Brain microvascular endothelial cell (primary cell): ENCODE measurements at regions not wholly inside any gene's neighbourhood (a gene's known extent, or its start where the extent isn't known, plus 50 kb on each side); places are given as distances from the start of the nearest gene placed in this dataset.

Experiments
- DNase-seq: peaks from one replicate; pipeline ENCODE4 v3.0.0-alpha.2; 2020
- H3K27ac ChIP-seq: fragments of 250-450 bp; sonication (Bioruptor Pico); 2 replicates; pipeline ENCODE4 v1.5.1; 2020; ENCODE audit warnings: mild to moderate bottlenecking, moderate library complexity
- H3K27me3 ChIP-seq: fragments of 250-450 bp; sonication (Bioruptor Pico); replicated peaks from 2 replicates; pipeline ENCODE4 v1.5.1; 2020; ENCODE audit warnings: mild to moderate bottlenecking
- H3K36me3 ChIP-seq: fragments of 250-450 bp; sonication (Bioruptor Pico); replicated peaks from 2 replicates; pipeline ENCODE4 v1.5.1; 2020; ENCODE audit warnings: mild to moderate bottlenecking
- H3K4me3 ChIP-seq: 2 replicates; pipeline ENCODE4 v1.5.1; 2011; ENCODE audit warnings: low read depth, mild to moderate bottlenecking, control low read depth, low read length, moderate library complexity
- in situ Hi-C: cut with HindIII; loops from 2 replicates; pipeline ENCODE4 v1.10.0; 2017; ENCODE audit warnings: low sequenced_read_pairs, low pct_ligation_motif_present
- TF ChIP-seq, protein P1 (sequence below): IDR thresholded peaks from 2 replicates; pipeline ENCODE4 v1.5.1; 2011; ENCODE audit warnings: low read depth, mild to moderate bottlenecking, moderate library complexity, low read length, control low read depth, inconsistent platforms; ENCODE audit errors: missing control alignments

DNA sequence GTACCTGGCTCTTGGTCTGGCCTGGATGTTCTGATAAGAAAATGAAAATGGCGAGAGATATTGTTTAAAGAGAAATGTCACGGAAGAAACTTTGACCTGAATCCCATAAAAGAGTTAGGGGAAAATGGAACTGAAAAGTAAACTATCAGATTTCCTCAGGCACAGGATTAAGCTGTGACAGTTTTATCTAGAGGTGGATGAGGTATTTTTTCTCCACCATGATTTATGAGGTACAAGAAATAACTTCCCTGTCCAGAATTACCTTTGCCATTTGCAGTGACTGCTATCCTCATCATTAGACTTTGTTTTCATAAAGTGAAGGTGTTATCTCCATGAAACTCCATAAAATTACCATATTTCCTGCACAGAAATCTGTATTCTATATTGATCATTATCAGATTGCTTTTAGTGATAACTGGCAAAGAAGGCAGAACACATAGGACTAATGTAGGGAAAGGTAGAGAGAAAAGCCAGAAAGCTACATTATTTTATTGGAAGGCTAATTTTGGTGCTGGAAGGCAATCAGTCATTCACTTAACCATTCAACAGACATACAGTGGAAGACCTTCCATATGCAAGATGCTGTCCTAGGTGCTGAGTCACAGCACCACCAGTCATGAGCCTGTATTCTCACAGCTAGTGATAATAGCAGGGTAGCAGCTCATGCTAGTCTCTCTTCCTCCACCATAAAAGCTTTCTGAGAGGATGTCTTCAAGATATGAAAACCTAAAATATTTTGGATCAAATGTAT is 427.3 kb upstream of the CITED2 start:
- no peak overlapping the region for H3K27ac ChIP-seq
- TF ChIP-seq, protein P1, sequence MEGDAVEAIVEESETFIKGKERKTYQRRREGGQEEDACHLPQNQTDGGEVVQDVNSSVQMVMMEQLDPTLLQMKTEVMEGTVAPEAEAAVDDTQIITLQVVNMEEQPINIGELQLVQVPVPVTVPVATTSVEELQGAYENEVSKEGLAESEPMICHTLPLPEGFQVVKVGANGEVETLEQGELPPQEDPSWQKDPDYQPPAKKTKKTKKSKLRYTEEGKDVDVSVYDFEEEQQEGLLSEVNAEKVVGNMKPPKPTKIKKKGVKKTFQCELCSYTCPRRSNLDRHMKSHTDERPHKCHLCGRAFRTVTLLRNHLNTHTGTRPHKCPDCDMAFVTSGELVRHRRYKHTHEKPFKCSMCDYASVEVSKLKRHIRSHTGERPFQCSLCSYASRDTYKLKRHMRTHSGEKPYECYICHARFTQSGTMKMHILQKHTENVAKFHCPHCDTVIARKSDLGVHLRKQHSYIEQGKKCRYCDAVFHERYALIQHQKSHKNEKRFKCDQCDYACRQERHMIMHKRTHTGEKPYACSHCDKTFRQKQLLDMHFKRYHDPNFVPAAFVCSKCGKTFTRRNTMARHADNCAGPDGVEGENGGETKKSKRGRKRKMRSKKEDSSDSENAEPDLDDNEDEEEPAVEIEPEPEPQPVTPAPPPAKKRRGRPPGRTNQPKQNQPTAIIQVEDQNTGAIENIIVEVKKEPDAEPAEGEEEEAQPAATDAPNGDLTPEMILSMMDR = no peak
- H3K27me3 ChIP-seq = no peaks in the 10 kb centered on the region
- no peak overlapping the region for H3K4me3 ChIP-seq
- peak; percentile 25 for DNase-seq
- no peaks in the 10 kb centered on the region for H3K36me3 ChIP-seq
- in situ Hi-C loops = no loop called here

- DNase-seq = no peak
- Histone ChIP-seq H3K27me3 (no peaks in the 10 kb centered on the region), H3K4me3 (no peak overlapping the region), H3K36me3 (no peaks in the 10 kb centered on the region), H3K27ac (no peak overlapping the region)
- in situ Hi-C loops = no loop called here
- TF ChIP-seq, protein P1 = no peak
Measured at GRCh38 chr6:139800837-139801236, 426.4 kb upstream of the CITED2 start.

DNA sequence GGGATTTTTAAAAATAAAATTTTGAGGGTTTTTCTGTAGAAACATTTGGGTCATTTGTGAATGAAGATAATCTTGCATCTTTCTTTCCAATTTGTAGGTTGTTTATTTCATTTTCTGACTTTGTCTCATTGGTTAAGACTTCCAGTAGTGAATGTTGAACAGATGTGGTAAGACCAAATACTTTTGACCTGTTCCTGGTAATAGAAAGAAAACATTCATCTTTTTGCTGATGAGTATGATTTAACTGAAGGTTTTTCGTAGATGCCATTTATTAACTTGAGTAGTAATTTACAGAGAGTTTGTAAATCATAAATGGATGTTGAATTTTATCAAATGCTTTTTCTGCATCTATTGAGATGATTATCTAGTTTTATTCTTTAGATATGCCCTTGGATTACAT is 416.1 kb upstream of the CITED2 start:
- no peak overlapping the region for H3K27ac ChIP-seq
- H3K36me3 ChIP-seq = no peaks in the 10 kb centered on the region
- H3K27me3 ChIP-seq = no peaks in the 10 kb centered on the region
- H3K4me3 ChIP-seq = no peak overlapping the region
- TF ChIP-seq, protein P1 = no peak
- no peak for DNase-seq
- in situ Hi-C loops = no loop called here

GRCh38 chr6:139784222-139784769 is 409.8 kb upstream of the CITED2 start:
- Histone ChIP-seq H3K27ac (no peak overlapping the region), H3K27me3 (no peaks in the 10 kb centered on the region), H3K4me3 (no peak overlapping the region), H3K36me3 (no peaks in the 10 kb centered on the region)
- DNase-seq = no peak
- in situ Hi-C loops = no loop called here
- TF ChIP-seq, protein P1 = no peak

GRCh38 chr6:139779988-139780774 is 405.7 kb upstream of the CITED2 start:
- Histone ChIP-seq H3K36me3 (no peaks in the 10 kb centered on the region), H3K27me3 (no peaks in the 10 kb centered on the region), H3K27ac (no peak overlapping the region), H3K4me3 (no peak overlapping the region)
- TF ChIP-seq, protein P1 = no peak
- in situ Hi-C loops = no loop called here
- no peak for DNase-seq
